ENCODE measurements at regions not wholly inside any gene's neighbourhood (a gene's known extent, or its start where the extent isn't known, plus 50 kb on each side); places are given as distances from the start of the nearest gene placed in this dataset.

- TF ChIP-seq POLR2A (IDR thresholded peaks at IDR 0.05; ENCODE audit: low read depth, low read length) = no peak
- no peak for TF ChIP-seq TAF1 (IDR thresholded peaks at IDR 0.05; ENCODE audit: borderline replicate concordance, low read depth, low read length)
Measured at GRCh38 chr5:175235251-175235960, 208.6 kb downstream of the DRD1 start.
